C4-2B (cell line): ENCODE measurements at regions not wholly inside any gene's neighbourhood (a gene's known extent, or its start where the extent isn't known, plus 50 kb on each side); places are given as distances from the start of the nearest gene placed in this dataset.

ENCODE experiments used
- ZFX ChIP-seq: fragments of 450-650 bp; IDR thresholded peaks from 2 replicates; pipeline ENCODE4 v1.6.1; 2017
- TF ChIP-seq, protein P1 (sequence below): fragments of 450-650 bp; conservative IDR thresholded peaks from 2 replicates; pipeline ENCODE4 v1.5.1; 2017; ENCODE audit warnings: mild to moderate bottlenecking

- TF ChIP-seq, protein P1, sequence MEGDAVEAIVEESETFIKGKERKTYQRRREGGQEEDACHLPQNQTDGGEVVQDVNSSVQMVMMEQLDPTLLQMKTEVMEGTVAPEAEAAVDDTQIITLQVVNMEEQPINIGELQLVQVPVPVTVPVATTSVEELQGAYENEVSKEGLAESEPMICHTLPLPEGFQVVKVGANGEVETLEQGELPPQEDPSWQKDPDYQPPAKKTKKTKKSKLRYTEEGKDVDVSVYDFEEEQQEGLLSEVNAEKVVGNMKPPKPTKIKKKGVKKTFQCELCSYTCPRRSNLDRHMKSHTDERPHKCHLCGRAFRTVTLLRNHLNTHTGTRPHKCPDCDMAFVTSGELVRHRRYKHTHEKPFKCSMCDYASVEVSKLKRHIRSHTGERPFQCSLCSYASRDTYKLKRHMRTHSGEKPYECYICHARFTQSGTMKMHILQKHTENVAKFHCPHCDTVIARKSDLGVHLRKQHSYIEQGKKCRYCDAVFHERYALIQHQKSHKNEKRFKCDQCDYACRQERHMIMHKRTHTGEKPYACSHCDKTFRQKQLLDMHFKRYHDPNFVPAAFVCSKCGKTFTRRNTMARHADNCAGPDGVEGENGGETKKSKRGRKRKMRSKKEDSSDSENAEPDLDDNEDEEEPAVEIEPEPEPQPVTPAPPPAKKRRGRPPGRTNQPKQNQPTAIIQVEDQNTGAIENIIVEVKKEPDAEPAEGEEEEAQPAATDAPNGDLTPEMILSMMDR, result no peak
- no peak for TF ChIP-seq ZFX
Measured at GRCh38 chr2:12567411-12567810, 149.3 kb upstream of the TRIB2 start.
